WTC11 (cell line): ENCODE measurements at regions not wholly inside any gene's neighbourhood (a gene's known extent, or its start where the extent isn't known, plus 50 kb on each side); places are given as distances from the start of the nearest gene placed in this dataset.

Source experiments
- CTCF ChIP-seq: fragments of 200-600 bp; IDR thresholded peaks from 2 replicates; pipeline ENCODE4 v1.8.0; 2022; ENCODE audit warnings: antibody characterized with exemption
- IRF2 ChIP-seq: sonication (generic); formaldehyde crosslinking; IDR thresholded peaks from 2 replicates; pipeline ENCODE4 v1.8.0; 2022; ENCODE audit warnings: low read depth, missing genetic modification reagents, borderline replicate concordance
- SP1 ChIP-seq: sonication (generic); formaldehyde crosslinking; conservative IDR thresholded peaks from 2 replicates; pipeline ENCODE4 v1.8.1; 2022; ENCODE audit warnings: missing genetic modification reagents
- TEAD4 ChIP-seq: sonication (generic); formaldehyde crosslinking; IDR thresholded peaks from 2 replicates; pipeline ENCODE4 v1.8.0; 2022; ENCODE audit warnings: mild to moderate bottlenecking, missing genetic modification reagents

- no peak for TF ChIP-seq CTCF
- TF ChIP-seq IRF2 (CRISPR knock-in tag): no peak
- no peak for TF ChIP-seq SP1 (CRISPR knock-in tag)
- TF ChIP-seq TEAD4: no peak
Measured at GRCh38 chr15:60162251-60162967, 158.3 kb downstream of the FOXB1 start.
